ENCODE measurements at regions not wholly inside any gene's neighbourhood (a gene's known extent, or its start where the extent isn't known, plus 50 kb on each side); places are given as distances from the start of the nearest gene placed in this dataset.

DNA sequence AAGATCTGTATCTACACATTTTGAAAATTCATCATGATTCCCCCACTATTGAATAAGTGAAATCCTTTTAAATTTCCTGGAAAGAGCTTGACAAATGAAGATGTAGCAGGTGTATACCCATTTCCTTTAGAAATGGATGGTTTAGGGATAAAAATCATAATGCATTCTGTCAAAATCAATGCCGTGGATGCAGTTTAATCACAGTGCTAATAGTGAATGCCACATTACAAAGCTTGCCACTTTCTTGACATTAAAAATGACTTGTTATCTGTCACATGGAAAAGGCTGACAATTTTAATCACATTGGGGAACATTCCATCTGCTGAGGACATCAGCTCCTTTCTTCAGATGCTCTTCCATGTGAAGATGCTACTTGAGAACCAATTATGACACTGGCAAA, 229.6 kb downstream of the GPAM start:
- ChIA-PET POLR2A (no interaction called here), CTCF (no interaction called here)
- Histone ChIP-seq H3K27me3 (ENCODE audit: control insufficient read depth, insufficient read depth, low read length) (no peaks in the 10 kb centered on the region), H3K36me3 (ENCODE audit: control insufficient read depth, insufficient read depth, low read length) (no peaks in the 10 kb centered on the region), H3K4me3 (ENCODE audit: low read depth, low read length) (no peak overlapping the region)
- TF ChIP-seq, protein P1, sequence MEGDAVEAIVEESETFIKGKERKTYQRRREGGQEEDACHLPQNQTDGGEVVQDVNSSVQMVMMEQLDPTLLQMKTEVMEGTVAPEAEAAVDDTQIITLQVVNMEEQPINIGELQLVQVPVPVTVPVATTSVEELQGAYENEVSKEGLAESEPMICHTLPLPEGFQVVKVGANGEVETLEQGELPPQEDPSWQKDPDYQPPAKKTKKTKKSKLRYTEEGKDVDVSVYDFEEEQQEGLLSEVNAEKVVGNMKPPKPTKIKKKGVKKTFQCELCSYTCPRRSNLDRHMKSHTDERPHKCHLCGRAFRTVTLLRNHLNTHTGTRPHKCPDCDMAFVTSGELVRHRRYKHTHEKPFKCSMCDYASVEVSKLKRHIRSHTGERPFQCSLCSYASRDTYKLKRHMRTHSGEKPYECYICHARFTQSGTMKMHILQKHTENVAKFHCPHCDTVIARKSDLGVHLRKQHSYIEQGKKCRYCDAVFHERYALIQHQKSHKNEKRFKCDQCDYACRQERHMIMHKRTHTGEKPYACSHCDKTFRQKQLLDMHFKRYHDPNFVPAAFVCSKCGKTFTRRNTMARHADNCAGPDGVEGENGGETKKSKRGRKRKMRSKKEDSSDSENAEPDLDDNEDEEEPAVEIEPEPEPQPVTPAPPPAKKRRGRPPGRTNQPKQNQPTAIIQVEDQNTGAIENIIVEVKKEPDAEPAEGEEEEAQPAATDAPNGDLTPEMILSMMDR (IDR thresholded peaks at IDR 0.05; ENCODE audit: insufficient read depth, low read depth, low read length) = no peak
- no peak for DNase-seq (ENCODE audit: low read depth)

DNA sequence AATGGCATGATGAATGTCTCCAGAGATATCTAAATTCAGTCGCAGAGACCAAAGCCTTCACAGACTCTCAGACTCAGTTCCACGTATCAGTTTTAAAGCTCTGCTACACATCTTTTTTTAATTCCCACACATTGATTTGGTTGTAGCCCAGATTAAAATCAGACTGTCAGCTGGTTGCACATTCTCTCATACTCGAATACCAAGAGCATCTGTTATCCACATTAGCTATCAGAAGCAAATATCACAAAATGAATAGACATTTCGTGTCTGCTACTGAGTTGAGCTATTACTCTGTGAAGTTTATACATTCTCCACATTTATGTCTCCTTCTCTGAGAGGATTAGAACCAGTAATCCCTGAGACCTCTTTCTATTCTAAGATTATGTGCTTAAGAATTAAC, 229.2 kb downstream of the GPAM start:
- CTCF ChIA-PET = no interaction called here
- POLR2A ChIA-PET = no interaction called here
- Histone ChIP-seq H3K36me3 (ENCODE audit: control insufficient read depth, insufficient read depth, low read length) (no peaks in the 10 kb centered on the region), H3K4me3 (ENCODE audit: low read depth, low read length) (no peak overlapping the region), H3K27me3 (ENCODE audit: control insufficient read depth, insufficient read depth, low read length) (no peaks in the 10 kb centered on the region)
- no peak for DNase-seq (ENCODE audit: low read depth)
- TF ChIP-seq, protein P1 (IDR thresholded peaks at IDR 0.05; ENCODE audit: insufficient read depth, low read depth, low read length) = no peak

DNA sequence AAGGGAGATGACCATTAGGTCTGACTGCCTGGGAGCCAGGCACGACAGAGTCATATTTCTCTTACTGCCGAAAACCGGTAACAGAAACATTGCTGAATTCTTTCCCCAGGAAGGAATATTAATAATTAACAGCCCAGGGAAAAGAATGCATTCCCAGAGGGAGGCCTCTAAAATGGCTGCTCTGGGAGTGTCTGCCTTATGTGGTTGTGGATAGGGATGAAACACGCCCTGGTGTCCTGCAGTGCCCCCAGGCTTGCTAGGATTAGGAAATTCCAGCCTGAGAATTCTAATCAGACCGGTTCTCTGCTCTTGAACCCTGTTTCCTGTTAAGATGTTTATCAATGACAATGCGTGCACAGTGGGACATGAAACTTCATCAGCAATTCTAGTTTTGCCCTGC, 226.7 kb downstream of the GPAM start:
- ChIA-PET POLR2A (no interaction called here), CTCF (no interaction called here)
- no peaks in the 10 kb centered on the region for H3K27me3 ChIP-seq (ENCODE audit: control insufficient read depth, insufficient read depth, low read length)
- TF ChIP-seq, protein P1 (IDR thresholded peaks at IDR 0.05; ENCODE audit: insufficient read depth, low read depth, low read length) = no peak
- H3K4me3 ChIP-seq (ENCODE audit: low read depth, low read length) = no peak overlapping the region
- no peaks in the 10 kb centered on the region for H3K36me3 ChIP-seq (ENCODE audit: control insufficient read depth, insufficient read depth, low read length)
- DNase-seq (ENCODE audit: low read depth) = no peak

DNA sequence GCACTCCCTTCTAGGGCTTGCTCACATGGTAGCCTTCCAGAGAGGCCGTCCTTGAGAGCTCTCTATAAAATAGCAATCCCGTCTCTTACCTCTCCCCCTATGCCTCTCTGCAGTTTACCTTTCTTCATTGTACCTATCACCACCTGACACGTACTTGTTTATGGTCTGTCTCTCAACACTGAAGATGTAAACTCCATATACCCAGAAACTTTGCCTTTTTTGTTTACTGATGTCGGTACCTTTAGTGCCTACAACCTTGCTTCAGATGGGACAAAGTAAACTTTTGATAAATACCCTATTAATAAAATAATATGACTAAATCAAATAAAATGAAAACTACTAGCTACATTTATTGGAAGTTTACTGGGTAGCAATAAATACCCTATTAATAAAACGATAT, 220.6 kb downstream of the GPAM start:
- Histone ChIP-seq H3K36me3 (ENCODE audit: control insufficient read depth, insufficient read depth, low read length) (no peaks in the 10 kb centered on the region), H3K27me3 (ENCODE audit: control insufficient read depth, insufficient read depth, low read length) (no peaks in the 10 kb centered on the region), H3K4me3 (ENCODE audit: low read depth, low read length) (no peak overlapping the region)
- CTCF ChIA-PET = interaction anchor here (1.0 to 1.1 kb wide), 2 partner anchors 9 to 11 kb away, joined by 3 read pairs; no protein-coding TSS in a partner anchor
- no peak for DNase-seq (ENCODE audit: low read depth)
- POLR2A ChIA-PET = no interaction called here
- TF ChIP-seq, protein P1 (IDR thresholded peaks at IDR 0.05; ENCODE audit: insufficient read depth, low read depth, low read length) = no peak

DNA sequence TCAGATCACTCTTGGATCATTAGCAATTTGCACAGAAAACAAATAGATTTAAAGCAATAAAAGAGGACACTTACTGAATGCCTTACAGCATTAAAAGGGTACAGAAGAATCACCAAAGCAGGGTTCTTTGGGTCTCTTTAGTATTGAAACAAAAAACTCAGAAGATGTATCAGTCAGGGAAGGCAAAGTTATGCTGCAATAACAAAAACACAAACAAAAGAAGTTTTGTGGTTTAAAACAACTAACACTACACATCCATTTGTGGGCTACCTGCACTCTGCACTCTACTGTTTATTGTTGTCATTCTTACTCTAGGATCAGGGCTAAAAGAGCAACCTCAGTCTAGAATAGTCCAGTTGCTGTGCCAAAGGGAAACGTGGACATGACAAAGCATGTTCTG, 216.4 kb downstream of the GPAM start:
- H3K27me3 ChIP-seq (ENCODE audit: control insufficient read depth, insufficient read depth, low read length) = no peaks in the 10 kb centered on the region
- no peak for DNase-seq (ENCODE audit: low read depth)
- H3K4me3 ChIP-seq (ENCODE audit: low read depth, low read length) = no peak overlapping the region
- TF ChIP-seq, protein P1 (IDR thresholded peaks at IDR 0.05; ENCODE audit: insufficient read depth, low read depth, low read length) = no peak
- ChIA-PET CTCF (no interaction called here), POLR2A (no interaction called here)
- H3K36me3 ChIP-seq (ENCODE audit: control insufficient read depth, insufficient read depth, low read length) = no peaks in the 10 kb centered on the region

Measured in BJ (cell line).